Erythroblast (primary cell): ENCODE measurements at regions not wholly inside any gene's neighbourhood (a gene's known extent, or its start where the extent isn't known, plus 50 kb on each side); places are given as distances from the start of the nearest gene placed in this dataset.

ENCODE experiments used
- GATA1 ChIP-seq: IDR thresholded peaks from 2 replicates; pipeline ENCODE4 v1.6.1; 2011; ENCODE audit warnings: low read depth, mild to moderate bottlenecking, control low read depth, low read length, moderate library complexity
- POLR2A ChIP-seq: IDR thresholded peaks from 2 replicates; pipeline ENCODE4 v1.6.1; 2011; ENCODE audit warnings: mild to moderate bottlenecking, low read length

DNA sequence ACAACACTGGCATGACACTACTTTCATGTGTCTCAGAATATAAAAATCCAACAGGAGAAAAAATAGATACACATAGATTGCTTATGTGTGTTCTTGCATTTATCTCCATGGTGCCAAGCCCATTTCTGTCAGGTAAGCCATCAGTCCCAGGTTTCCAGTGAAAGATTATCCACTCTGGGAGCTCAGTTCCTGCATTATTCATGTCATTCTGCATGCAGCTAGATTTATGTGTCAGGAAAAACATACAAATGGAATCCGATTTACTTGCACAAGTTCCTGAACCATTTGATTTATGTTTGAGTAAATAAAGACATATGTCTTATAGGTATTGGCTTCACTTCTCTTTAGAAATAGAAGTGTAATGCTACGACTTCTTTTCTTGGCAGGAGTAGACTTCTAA, 569.7 kb downstream of the KCNJ2 start:
- TF ChIP-seq GATA1: no peak
- no peak for TF ChIP-seq POLR2A
